DMS53 treated with DMSO at 0.1 percent for 48 hours (cell line): ENCODE measurements at regions not wholly inside any gene's neighbourhood (a gene's known extent, or its start where the extent isn't known, plus 50 kb on each side); places are given as distances from the start of the nearest gene placed in this dataset.

Experiments
- DNase-seq: peaks from one replicate; lab custom pipeline; 2025; ENCODE audit not compliant: unreplicated experiment; lab: John Stamatoyannopoulos, UW

DNA sequence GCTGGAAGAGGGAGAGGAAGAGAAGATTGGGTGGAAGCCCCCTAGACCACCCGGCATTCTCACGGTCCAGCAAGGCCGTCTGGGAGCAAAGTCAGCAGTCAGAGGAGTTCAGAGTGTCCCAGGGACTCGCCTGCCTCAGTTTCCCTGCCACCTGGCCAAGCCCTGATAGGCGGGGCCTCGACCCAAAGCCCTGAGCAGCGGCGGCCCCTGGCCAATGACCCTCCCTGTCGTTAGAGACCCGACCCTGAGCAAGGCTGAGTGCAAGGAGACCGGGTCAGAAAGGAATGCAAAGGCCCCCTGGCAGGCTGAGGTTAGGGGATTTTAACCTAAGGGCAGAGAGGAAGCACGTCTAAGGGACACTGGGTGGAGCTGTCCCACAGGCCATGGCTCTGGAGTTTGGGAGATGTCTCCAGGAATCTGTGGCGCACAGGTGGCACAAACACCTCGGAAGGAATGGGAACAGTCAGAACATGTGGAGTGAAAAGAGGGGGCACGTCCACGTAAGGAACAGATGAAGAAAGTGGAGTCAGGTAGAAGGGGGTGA, 196.8 kb upstream of the PDE1C start:
- no peak for DNase-seq

GRCh38 chr7:32264702-32265284, 194.6 kb upstream of the PDE1C start:
- no peak for DNase-seq

- DNase-seq: no peak
Measured at GRCh38 chr7:32263611-32264010, 193.4 kb upstream of the PDE1C start.

DNA sequence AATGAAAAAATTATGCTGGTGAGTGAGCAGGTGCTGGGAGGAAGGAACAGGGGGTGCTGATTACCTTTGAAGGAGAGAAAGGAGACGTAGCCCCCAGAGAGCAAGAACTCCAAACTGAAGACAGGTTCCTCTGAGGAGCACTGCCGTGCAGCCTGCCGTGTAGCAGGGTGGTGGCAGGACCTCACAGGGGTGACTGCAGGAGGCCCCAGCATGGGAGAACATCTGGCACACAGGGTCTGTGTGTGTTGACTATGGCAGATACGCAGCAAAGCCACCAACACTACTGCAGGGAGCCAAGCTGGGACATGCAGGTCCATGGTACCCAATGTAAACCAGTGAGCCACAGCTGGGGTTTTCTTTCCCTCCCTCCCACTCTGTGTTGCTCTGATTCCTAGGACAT, 192.1 kb upstream of the PDE1C start:
- DNase-seq: no peak

GRCh38 chr7:32259931-32260596, 189.9 kb upstream of the PDE1C start:
- DNase-seq: peak; percentile 73

GRCh38 chr7:32258265-32258664, 188.1 kb upstream of the PDE1C start:
- DNase-seq: no peak

DNA sequence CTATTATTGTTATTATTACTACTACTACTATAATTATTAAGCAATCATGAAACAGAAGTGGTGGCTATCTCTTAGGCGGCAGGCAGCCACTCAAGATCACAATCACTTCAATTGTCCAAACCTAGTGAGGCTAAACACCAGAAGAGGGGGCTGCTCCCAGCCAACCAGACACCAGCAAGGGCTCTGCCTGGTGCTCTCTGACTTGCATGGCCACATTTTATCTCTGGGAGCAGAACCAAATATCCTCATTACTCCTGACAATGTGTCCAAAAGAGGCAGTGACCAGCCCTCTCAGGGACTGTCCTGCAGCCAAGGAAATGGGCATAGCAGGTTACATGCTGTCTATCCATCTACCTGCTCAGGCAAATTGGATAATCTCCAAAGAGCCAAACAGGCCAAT, 187.4 kb upstream of the PDE1C start:
- no peak for DNase-seq

DNA sequence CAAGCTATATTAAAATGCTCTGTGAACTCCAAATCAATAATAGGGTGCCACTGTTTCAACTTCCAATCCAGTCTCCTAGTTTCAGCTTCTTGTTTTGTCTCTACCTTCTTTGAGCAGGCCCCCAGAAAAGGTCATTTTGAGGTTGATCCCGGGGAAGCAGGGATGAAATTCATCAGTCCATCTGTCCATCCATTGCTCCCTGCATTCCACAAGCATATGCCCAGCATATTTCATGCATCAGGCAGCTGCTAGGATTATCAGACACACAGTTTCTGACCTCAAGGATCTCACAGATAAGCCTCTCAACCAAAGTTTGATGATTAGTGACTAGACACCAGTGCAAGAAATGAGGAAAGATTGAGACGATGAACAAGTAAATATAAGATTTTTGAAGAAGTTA, 186.6 kb upstream of the PDE1C start:
- no peak for DNase-seq

- DNase-seq: no peak
Measured at GRCh38 chr7:32256376-32256775, 186.2 kb upstream of the PDE1C start.

DNA sequence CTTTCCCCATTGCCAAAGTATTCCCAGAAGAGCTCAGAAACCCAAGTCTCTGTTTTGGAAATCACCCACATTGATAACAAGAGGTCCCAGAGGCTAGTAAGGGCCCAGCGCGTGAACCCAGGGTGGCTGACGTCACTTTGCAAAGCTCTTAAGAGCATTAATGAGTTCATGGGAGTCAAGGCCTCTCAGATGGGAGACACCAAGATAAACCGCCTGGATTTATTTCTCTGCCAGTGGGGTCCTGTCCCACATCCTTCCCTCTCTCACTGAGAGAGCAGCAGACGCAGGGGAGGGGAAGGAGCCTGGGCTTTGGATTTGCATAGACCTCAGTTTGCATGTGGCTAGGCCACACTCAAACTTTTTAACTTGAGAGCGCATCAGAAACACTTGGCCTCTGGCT, 184.8 kb upstream of the PDE1C start:
- DNase-seq: no peak

GRCh38 chr7:32253299-32253698, 183.1 kb upstream of the PDE1C start:
- DNase-seq: no peak

DNA sequence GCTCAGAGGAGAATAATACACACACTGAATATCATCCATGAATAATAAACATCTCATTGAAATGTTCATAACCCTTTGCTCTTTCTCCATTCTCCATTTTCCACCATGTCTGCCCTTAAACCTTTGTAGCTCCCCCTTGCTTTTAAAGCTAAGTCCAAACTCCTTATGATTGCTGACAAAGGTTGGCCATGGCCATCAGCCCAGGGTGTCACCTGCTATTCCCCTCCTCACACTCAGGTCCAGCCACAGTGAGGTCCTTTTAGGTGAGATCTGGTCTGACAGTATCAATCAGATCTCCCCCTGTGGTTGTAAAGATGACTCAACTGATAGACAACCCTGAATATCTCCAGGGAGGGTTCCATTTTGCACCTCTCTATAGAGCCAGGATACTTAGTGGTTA, 181.5 kb upstream of the PDE1C start:
- DNase-seq: no peak

- DNase-seq: no peak
Measured at GRCh38 chr7:32250471-32251260, 180.5 kb upstream of the PDE1C start.

GRCh38 chr7:32250003-32250402, 179.8 kb upstream of the PDE1C start:
- no peak for DNase-seq

GRCh38 chr7:32248522-32248921, 178.3 kb upstream of the PDE1C start:
- DNase-seq: no peak

DNA sequence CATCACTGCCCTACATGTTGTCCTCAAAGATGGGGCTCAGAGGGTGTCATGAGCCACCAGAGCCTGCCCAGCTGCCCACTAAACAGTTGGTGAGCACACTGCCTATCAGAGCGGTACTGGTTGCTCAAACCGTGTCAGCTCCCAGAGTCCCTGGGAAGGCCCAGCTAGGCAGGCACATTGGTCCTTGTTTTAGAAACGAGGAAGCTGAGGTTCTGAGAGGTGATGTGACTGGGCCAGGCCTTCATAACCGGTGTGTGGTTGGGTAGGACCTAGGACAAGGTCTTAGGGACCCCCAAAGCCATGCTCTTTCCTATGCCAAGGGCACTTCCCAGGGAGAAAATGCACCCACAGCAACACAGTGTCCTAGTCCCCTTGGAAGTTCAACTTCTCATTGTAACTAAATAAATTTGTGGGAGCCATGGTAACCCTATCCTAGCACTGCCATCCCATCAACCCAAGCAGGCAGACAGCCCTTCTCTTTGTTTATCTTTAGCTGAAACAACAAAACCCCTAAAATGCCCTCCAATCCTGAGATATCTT, 174.7 kb upstream of the PDE1C start:
- no peak for DNase-seq

DNA sequence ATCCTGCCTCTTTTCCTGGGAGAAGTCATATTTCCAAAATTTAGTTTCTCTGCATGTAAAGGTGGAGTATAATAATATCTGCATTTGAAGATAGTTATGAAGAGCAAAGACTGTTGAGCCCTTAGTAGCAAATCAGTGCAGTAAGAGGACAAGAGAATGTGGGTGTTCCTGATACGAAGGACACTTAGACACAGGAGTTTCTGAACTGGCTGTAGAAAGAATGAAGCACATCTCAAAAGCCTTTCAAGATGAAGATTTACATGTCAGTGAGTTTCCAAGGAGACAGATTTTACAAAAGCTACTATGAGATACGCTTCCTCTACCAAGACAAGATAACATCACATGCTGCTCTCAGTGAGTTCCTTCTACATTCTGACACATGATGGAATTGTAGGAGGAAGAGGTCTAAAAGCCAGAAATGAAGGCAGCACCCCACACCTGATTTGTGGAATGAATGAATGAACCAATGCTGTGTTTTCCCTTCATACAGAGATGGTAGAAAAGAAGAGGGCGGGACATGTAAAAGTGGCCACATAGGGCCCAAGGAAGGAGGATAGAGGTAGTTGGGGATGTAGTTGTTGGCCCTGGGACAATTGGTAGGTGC, 173.6 kb upstream of the PDE1C start:
- DNase-seq: no peak

DNA sequence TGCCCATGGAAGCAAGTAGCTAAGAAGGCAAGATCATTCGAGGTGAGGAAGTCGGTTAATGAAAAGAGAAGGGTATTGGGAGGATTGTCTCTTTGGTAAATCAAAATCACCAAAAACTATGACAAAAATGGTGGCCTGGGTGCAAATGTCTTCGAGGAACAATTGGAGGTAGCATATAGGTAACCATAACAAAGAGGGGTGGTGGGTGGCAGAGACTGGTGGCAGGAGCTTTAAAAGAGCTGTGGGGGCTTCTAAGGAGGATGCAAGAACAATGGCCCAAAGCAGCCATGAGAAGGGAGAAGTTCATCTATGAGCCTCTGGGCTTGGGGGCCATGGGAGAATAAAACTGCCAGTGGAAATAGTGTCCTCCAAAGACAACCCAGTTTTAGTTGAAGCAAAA, 172.2 kb upstream of the PDE1C start:
- no peak for DNase-seq

- DNase-seq: no peak
Measured at GRCh38 chr7:32241636-32242035, 171.4 kb upstream of the PDE1C start.

DNA sequence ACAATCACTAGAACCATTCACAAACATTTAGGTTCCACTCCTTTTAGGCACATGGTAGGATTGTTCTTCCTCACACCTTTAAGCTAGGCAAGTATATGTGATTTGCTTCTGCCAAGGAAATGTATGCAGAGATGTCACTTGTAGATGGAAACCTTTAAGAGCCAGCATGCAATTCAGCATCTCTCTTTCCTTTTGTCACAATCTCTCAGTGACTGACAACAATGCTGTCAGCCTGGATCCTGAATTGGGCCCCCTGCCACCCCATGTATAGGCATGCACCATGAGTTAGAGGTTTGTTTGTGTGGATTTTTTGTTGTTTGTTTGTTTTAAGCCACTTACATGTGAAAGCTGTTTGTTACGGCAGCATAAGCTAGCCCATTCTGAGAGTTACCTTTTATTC, 169.6 kb upstream of the PDE1C start:
- no peak for DNase-seq

DNA sequence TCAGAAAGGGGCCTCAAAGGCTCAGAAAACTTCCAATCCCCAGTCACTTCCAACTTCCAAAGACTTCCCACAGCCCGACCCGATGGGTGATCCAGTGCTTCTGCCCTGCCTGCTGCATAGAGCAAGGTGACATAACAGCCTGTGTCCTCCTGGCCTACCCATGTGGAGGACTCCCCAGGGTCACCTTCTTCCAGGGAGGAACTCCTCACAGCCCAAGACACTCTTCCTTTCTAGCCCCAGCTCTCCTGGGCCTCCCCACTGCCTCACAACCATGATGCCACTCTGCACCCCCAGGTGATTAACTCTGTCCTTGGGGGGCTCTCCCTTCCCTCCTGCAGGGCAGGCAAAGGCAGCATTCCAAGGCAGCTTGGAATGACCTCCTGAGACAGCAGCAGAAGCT, 158.4 kb upstream of the PDE1C start:
- DNase-seq: no peak
